ENCODE measurements at regions not wholly inside any gene's neighbourhood (a gene's known extent, or its start where the extent isn't known, plus 50 kb on each side); places are given as distances from the start of the nearest gene placed in this dataset.

DNA sequence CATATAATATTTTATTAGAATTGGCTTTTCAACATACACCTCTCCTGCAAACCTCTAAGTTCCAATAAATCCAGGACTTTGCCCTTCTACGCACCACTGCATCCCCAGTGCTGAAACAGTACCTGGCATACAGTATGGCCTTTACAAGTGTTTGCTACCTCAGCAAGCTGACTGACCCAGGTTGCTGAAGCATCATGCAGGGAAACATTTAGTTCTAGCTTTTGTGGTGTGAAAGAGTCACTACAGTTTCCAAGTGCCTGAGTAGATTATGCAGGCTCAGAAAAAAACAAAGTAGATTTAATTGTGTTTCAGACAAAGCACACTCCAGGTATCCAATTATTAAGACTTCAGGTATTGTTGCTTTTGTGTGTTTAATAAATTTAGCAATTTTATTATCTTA is 614.2 kb upstream of the NRSN1 start:
- TF ChIP-seq, protein P1, sequence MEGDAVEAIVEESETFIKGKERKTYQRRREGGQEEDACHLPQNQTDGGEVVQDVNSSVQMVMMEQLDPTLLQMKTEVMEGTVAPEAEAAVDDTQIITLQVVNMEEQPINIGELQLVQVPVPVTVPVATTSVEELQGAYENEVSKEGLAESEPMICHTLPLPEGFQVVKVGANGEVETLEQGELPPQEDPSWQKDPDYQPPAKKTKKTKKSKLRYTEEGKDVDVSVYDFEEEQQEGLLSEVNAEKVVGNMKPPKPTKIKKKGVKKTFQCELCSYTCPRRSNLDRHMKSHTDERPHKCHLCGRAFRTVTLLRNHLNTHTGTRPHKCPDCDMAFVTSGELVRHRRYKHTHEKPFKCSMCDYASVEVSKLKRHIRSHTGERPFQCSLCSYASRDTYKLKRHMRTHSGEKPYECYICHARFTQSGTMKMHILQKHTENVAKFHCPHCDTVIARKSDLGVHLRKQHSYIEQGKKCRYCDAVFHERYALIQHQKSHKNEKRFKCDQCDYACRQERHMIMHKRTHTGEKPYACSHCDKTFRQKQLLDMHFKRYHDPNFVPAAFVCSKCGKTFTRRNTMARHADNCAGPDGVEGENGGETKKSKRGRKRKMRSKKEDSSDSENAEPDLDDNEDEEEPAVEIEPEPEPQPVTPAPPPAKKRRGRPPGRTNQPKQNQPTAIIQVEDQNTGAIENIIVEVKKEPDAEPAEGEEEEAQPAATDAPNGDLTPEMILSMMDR (IDR thresholded peaks at IDR 0.05): no peak
- no peaks in the 10 kb centered on the region for H3K4me1 ChIP-seq
- H3K27ac ChIP-seq: no peak overlapping the region

DNA sequence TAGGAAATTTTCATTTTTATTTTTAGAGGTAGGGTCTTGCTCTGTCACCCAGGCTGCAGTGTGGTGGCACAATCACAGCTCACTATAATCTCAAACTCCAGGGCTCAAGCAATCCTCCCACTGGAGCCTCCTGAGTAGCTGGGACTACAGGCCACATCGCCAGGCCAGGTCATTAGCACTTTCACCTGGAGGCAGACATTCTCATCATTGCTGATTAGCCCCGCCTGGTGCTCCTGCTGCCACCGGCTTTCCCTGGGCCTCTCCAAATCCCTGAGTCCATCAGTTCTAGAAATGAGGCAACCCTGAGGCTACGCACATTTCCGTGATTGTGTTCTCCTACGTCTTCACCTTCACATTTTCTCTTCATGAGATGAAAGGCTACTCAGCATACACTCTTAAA is 607.7 kb upstream of the NRSN1 start:
- Histone ChIP-seq H3K4me1 (no peaks in the 10 kb centered on the region), H3K9me3 (no peaks in the 10 kb centered on the region), H3K27ac (no peak overlapping the region), H3K36me3 (no peaks in the 10 kb centered on the region), H3K4me3 (no peak overlapping the region), H3K27me3 (no peaks in the 10 kb centered on the region)
- no peak for DNase-seq (ENCODE audit: low spot score)
- TF ChIP-seq, protein P1 (IDR thresholded peaks at IDR 0.05): no peak

More for the DNA sequence above, 614.2 kb upstream of the NRSN1 start:
- H3K9me3 ChIP-seq: no peaks in the 10 kb centered on the region
- no peaks in the 10 kb centered on the region for H3K27me3 ChIP-seq
- H3K4me3 ChIP-seq: no peak overlapping the region
- H3K36me3 ChIP-seq: no peaks in the 10 kb centered on the region
- DNase-seq (ENCODE audit: low spot score): no peak

DNA sequence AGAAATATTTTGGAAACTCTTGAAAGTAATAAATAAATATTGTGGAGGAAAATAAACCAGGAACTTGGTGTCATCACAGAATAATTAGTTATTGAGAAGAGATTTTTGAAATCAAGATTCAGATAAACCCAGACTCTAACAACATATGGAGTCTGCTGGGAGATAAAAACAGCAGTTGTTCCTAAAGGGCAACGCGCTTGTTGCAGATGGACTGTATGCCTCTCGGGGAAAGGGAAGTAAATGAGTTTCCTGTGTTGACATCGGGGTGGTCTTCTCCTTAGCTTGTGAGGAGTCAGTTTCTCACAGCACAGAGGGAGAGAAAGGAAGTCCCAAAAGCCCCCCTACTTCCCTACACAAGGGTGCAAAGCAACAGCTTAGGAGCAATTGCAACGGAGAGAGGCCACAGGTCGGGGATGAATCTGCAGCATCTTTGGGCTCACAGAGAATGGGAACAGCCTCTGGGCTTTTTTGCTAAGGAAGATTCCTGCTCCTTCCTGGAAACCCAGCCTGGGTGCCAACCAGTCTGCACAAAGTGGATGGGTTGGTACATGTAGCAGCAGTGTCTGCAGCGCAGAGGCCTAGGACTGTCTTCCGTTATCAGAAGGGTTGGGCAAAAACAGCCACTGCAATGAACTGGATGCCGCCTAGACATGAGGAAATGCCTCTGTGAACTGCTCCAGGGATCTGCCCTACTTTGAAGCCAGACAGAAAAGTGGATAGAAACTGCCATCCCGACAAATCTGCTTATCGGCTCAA is 603.0 kb upstream of the NRSN1 start:
- Histone ChIP-seq H3K27me3 (no peaks in the 10 kb centered on the region), H3K4me1 (no peaks in the 10 kb centered on the region), H3K27ac (no peak overlapping the region), H3K9me3 (no peaks in the 10 kb centered on the region), H3K4me3 (no peak overlapping the region), H3K36me3 (no peaks in the 10 kb centered on the region)
- TF ChIP-seq, protein P1 (IDR thresholded peaks at IDR 0.05): no peak
- no peak for DNase-seq (ENCODE audit: low spot score)

DNA sequence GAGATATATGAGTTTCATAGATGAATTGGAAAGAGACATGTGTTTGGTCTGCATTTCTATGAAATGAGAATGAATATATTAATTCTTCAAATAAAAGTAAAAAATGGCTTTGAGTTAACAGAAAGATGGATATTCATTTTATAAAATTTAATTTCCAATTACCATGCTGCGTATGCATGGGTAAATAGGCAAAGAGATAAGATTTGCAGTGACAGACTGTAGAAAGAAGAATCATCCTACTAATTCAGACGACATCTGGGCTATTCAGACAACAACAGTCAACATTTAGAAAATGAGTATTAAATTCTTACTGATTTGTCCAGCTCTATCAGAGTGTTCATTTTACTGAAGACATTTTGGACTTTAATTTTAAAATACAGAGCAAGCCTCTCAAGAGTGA is 602.2 kb upstream of the NRSN1 start:
- Histone ChIP-seq H3K27ac (no peak overlapping the region), H3K27me3 (no peaks in the 10 kb centered on the region), H3K4me3 (no peak overlapping the region), H3K36me3 (no peaks in the 10 kb centered on the region), H3K9me3 (no peaks in the 10 kb centered on the region), H3K4me1 (no peaks in the 10 kb centered on the region)
- TF ChIP-seq, protein P1 (IDR thresholded peaks at IDR 0.05): no peak
- DNase-seq (ENCODE audit: low spot score): no peak

DNA sequence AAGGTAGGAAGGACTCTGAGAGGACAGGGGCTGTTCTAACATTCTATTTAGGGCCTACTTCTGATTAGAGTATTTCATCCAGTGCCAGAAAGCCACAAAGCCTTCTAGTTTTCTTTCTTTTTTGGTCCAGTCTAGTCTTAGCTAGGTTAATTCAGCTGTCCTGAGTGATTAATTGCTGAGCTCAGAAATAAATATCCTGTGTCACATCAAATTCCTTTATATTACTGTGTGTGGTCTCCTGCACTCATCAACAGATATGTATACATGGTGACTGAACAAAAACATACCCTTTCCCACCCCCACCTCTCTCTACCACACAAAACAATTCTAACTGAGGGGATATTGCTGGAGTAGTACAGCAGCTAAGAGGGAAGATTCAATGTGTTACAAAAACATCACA is 601.5 kb upstream of the NRSN1 start:
- Histone ChIP-seq H3K4me1 (no peaks in the 10 kb centered on the region), H3K27ac (no peak overlapping the region), H3K36me3 (no peaks in the 10 kb centered on the region)

More for the DNA sequence above, 601.5 kb upstream of the NRSN1 start:
- Histone ChIP-seq H3K9me3 (no peaks in the 10 kb centered on the region), H3K27me3 (no peaks in the 10 kb centered on the region), H3K4me3 (no peak overlapping the region)
- no peak for DNase-seq (ENCODE audit: low spot score)
- TF ChIP-seq, protein P1 (IDR thresholded peaks at IDR 0.05): no peak

Data from right atrium auricular region (tissue), 2 donors.